ENCODE measurements at regions not wholly inside any gene's neighbourhood (a gene's known extent, or its start where the extent isn't known, plus 50 kb on each side); places are given as distances from the start of the nearest gene placed in this dataset.

DNA sequence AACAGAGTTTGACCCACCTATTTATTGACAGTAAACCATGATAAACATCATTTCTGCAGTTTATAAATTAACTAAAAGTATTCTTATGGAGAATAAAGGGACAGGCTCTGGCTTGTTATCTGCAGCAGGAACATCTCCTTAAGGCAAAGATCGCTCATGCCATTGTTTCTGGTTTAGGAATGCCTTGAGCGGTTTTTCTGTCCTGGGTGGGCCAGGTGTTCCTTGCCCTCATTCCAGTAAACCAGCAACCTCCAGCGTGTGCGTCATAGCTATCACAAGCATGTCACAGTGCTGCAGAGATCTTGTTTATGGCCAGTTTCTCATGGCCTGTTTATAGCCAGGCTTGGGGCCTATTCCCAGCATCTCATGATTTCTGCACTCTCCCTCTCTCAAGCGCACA, 521.7 kb downstream of the HINT1 start:
- Histone ChIP-seq H3K27ac (ENCODE audit: low read depth, low read length) (no peak overlapping the region), H3K36me3 (ENCODE audit: insufficient read depth, low read length) (no peaks in the 10 kb centered on the region), H3K4me2 (ENCODE audit: insufficient read depth, low read length) (no peak overlapping the region), H4K20me1 (ENCODE audit: insufficient read depth, low read length) (no peaks in the 10 kb centered on the region), H2AFZ (ENCODE audit: low read length) (no peak overlapping the region), H3K9me3 (ENCODE audit: low read depth, low read length) (no peaks in the 10 kb centered on the region), H3K4me1 (ENCODE audit: insufficient read depth, low read length) (no peaks in the 10 kb centered on the region), H3K79me2 (ENCODE audit: insufficient read depth, low read length) (no peaks in the 10 kb centered on the region), H3K27me3 (ENCODE audit: insufficient read depth, low read length) (no peaks in the 10 kb centered on the region), H3K4me3 (ENCODE audit: insufficient read depth, low read length) (no peak overlapping the region)
- no peak for DNase-seq (ENCODE audit: insufficient read length, low spot score, missing footprints)
- TF ChIP-seq, protein P1, sequence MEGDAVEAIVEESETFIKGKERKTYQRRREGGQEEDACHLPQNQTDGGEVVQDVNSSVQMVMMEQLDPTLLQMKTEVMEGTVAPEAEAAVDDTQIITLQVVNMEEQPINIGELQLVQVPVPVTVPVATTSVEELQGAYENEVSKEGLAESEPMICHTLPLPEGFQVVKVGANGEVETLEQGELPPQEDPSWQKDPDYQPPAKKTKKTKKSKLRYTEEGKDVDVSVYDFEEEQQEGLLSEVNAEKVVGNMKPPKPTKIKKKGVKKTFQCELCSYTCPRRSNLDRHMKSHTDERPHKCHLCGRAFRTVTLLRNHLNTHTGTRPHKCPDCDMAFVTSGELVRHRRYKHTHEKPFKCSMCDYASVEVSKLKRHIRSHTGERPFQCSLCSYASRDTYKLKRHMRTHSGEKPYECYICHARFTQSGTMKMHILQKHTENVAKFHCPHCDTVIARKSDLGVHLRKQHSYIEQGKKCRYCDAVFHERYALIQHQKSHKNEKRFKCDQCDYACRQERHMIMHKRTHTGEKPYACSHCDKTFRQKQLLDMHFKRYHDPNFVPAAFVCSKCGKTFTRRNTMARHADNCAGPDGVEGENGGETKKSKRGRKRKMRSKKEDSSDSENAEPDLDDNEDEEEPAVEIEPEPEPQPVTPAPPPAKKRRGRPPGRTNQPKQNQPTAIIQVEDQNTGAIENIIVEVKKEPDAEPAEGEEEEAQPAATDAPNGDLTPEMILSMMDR (IDR thresholded peaks at IDR 0.05; ENCODE audit: extremely low read depth, low read depth, low read length): no peak

DNA sequence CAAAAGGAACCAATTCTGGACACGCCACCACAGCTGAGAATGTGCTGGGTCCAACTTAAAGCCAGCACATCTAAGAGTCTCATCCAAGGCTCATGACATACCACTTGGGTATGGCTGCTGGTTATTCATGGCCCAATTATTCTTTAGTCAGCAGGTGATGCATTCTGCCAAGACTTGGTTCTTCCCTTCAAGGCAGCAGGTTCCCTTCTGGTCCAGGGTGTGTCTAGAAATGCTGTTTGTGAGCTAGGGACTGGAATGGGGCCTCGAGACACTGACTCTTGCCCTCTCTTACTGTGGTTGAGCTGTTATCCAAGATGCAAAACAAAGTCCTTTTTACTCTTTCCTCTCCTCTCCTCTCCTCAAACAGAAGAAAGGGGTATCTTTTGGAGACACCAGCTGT, 522.6 kb downstream of the HINT1 start:
- Histone ChIP-seq H3K36me3 (ENCODE audit: insufficient read depth, low read length) (no peaks in the 10 kb centered on the region), H3K4me3 (ENCODE audit: insufficient read depth, low read length) (no peak overlapping the region)
- DNase-seq (ENCODE audit: insufficient read length, low spot score, missing footprints): peak; percentile 6

DNA sequence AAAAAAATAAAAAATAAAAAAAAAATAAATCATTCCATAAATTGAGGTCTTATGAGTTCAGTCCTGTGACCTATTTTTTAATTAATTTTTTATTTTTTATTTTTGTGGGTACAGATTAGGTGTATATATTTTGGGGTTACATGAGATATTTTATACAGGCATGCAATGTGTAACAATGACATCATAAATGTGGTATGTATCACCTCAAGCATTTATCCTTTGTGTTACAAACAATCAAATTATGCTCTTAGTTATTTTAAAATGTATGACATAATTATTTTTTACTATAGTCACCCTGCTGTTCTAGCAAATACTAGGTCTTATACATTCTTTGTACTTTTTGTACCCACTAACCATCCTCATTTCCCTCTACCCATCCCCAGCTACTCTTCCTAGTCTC, 537.9 kb downstream of the HINT1 start:
- Histone ChIP-seq H3K79me2 (ENCODE audit: insufficient read depth, low read length) (no peaks in the 10 kb centered on the region), H4K20me1 (ENCODE audit: insufficient read depth, low read length) (no peaks in the 10 kb centered on the region), H3K36me3 (ENCODE audit: insufficient read depth, low read length) (no peaks in the 10 kb centered on the region), H3K9me3 (ENCODE audit: low read depth, low read length) (no peaks in the 10 kb centered on the region), H3K27me3 (ENCODE audit: insufficient read depth, low read length) (no peaks in the 10 kb centered on the region), H3K27ac (ENCODE audit: low read depth, low read length) (no peak overlapping the region), H3K4me1 (ENCODE audit: insufficient read depth, low read length) (no peaks in the 10 kb centered on the region), H2AFZ (ENCODE audit: low read length) (no peak overlapping the region), H3K4me2 (ENCODE audit: insufficient read depth, low read length) (no peak overlapping the region), H3K4me3 (ENCODE audit: insufficient read depth, low read length) (no peak overlapping the region)
- TF ChIP-seq, protein P1 (IDR thresholded peaks at IDR 0.05; ENCODE audit: extremely low read depth, low read depth, low read length): no peak
- DNase-seq (ENCODE audit: insufficient read length, low spot score, missing footprints): no peak

More for the DNA sequence above, 522.6 kb downstream of the HINT1 start:
- H3K27ac ChIP-seq (ENCODE audit: low read depth, low read length): no peak overlapping the region
- H3K4me1 ChIP-seq (ENCODE audit: insufficient read depth, low read length): no peaks in the 10 kb centered on the region
- no peaks in the 10 kb centered on the region for H3K79me2 ChIP-seq (ENCODE audit: insufficient read depth, low read length)
- H3K27me3 ChIP-seq (ENCODE audit: insufficient read depth, low read length): no peaks in the 10 kb centered on the region
- no peak overlapping the region for H3K4me2 ChIP-seq (ENCODE audit: insufficient read depth, low read length)
- H3K9me3 ChIP-seq (ENCODE audit: low read depth, low read length): no peaks in the 10 kb centered on the region
- H2AFZ ChIP-seq (ENCODE audit: low read length): no peak overlapping the region
- TF ChIP-seq, protein P1 (IDR thresholded peaks at IDR 0.05; ENCODE audit: extremely low read depth, low read depth, low read length): no peak
- H4K20me1 ChIP-seq (ENCODE audit: insufficient read depth, low read length): no peaks in the 10 kb centered on the region

DNA sequence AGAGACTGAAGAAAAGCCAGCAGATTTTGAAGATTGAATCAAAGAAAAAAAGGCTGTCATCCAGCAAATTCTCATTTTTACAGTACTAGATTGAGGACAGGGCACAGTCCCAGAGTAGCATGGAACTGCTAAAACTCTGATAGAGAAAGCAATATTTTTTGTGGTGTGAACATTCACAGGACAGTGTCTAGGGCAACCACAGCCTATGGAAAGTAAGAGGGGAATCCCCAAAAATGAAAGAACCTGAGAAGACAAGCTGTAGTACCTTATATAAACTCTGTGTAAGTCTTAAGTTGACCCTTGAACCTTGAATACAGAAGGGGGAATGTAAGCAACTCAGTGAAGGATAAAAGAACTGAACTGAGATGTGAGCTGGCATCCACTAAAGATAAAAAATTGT, 540.3 kb downstream of the HINT1 start:
- Histone ChIP-seq H3K4me2 (ENCODE audit: insufficient read depth, low read length) (no peak overlapping the region), H3K9me3 (ENCODE audit: low read depth, low read length) (no peaks in the 10 kb centered on the region), H3K27ac (ENCODE audit: low read depth, low read length) (no peak overlapping the region), H3K4me1 (ENCODE audit: insufficient read depth, low read length) (no peaks in the 10 kb centered on the region), H2AFZ (ENCODE audit: low read length) (no peak overlapping the region), H4K20me1 (ENCODE audit: insufficient read depth, low read length) (no peaks in the 10 kb centered on the region), H3K79me2 (ENCODE audit: insufficient read depth, low read length) (no peaks in the 10 kb centered on the region), H3K36me3 (ENCODE audit: insufficient read depth, low read length) (no peaks in the 10 kb centered on the region), H3K4me3 (ENCODE audit: insufficient read depth, low read length) (no peak overlapping the region), H3K27me3 (ENCODE audit: insufficient read depth, low read length) (no peaks in the 10 kb centered on the region)
- no peak for DNase-seq (ENCODE audit: insufficient read length, low spot score, missing footprints)
- TF ChIP-seq, protein P1 (IDR thresholded peaks at IDR 0.05; ENCODE audit: extremely low read depth, low read depth, low read length): no peak
